A673 (cell line): ENCODE measurements at regions not wholly inside any gene's neighbourhood (a gene's known extent, or its start where the extent isn't known, plus 50 kb on each side); places are given as distances from the start of the nearest gene placed in this dataset.

Experiments used
- CTCF ChIP-seq: fragments of 300-800, 200-600 bp; sonication (generic); conservative IDR thresholded peaks from 2 replicates; pipeline ENCODE4 v1.5.1; 2017; ENCODE audit warnings: low read depth, mild to moderate bottlenecking, antibody characterized with exemption, low read length, moderate library complexity, mixed read lengths
- EZH2 ChIP-seq: fragments of 200-600 bp; sonication (generic); IDR thresholded peaks from 2 replicates; pipeline ENCODE4 v1.6.1; 2017; ENCODE audit warnings: borderline replicate concordance, low read depth, mild to moderate bottlenecking, mixed read lengths, antibody characterized with exemption, low read length; ENCODE audit not compliant: poor library complexity, severe bottlenecking

GRCh38 chr9:115548609-115549260 is 430.8 kb upstream of the TNC start:
- TF ChIP-seq EZH2 (no peak), CTCF (no peak)
